IMR-90 (cell line): ENCODE measurements at regions not wholly inside any gene's neighbourhood (a gene's known extent, or its start where the extent isn't known, plus 50 kb on each side); places are given as distances from the start of the nearest gene placed in this dataset.

Source experiments
- ATAC-seq: fragments of 200-7000 bp; cut with Tn5 transposase; 2 replicates; pipeline ENCODE4 v1.9.1; 2020; ENCODE audit warnings: low read depth, mild to moderate bottlenecking, moderate library complexity
- BruUV-seq: library from RNA; stranded (reverse); fragments of 400-500 nt; replicated peaks from 2 replicates; lab custom pipeline; 2021; lab: Mats Ljungman, UMichigan
- CTCF ChIA-PET: fragments of 300-600 bp; formaldehyde crosslinking; extraction: SDS; loops from one replicate; lab custom pipeline; 2021; ENCODE audit warnings: antibody characterized with exemption; lab: Yijun Ruan, JAX
- POLR2A ChIA-PET: fragments of 300-600 bp; sonication (Branson Sonifier 250); formaldehyde crosslinking; loops from one replicate; lab custom pipeline; 2022; ENCODE audit warnings: antibody characterized with exemption; ENCODE audit not compliant: unreplicated experiment; lab: Charles Lee
- DNase-seq: peaks from one replicate; pipeline ENCODE4 v3.0.0; 2013
- H2AFZ ChIP-seq: replicated peaks from 2 replicates; pipeline ENCODE3; 2013; ENCODE audit warnings: low read length, mild to moderate bottlenecking; ENCODE audit not compliant: poor library complexity
- H2AK5ac ChIP-seq: 2 replicates; pipeline ENCODE4 v1.6.1; 2013; ENCODE audit warnings: low read depth, low read length, inconsistent platforms
- H2AK9ac ChIP-seq: replicated peaks from 2 replicates; pipeline ENCODE3; 2013; ENCODE audit warnings: mild to moderate bottlenecking, low read depth, low read length, moderate library complexity; ENCODE audit not compliant: poor library complexity
- H2BK120ac ChIP-seq: 2 replicates; pipeline ENCODE4 v1.6.1; 2013; ENCODE audit warnings: low read depth, low read length, inconsistent platforms
- H2BK15ac ChIP-seq: 3 replicates; pipeline ENCODE4 v1.6.1; 2013; ENCODE audit warnings: low read depth, low read length, inconsistent platforms
- H2BK20ac ChIP-seq: 2 replicates; pipeline ENCODE4 v1.6.1; 2013; ENCODE audit warnings: low read depth, mild to moderate bottlenecking, inconsistent platforms, low read length, moderate library complexity
- H2BK5ac ChIP-seq: 2 replicates; pipeline ENCODE4 v1.6.1; 2013; ENCODE audit warnings: mild to moderate bottlenecking, low read depth, low read length, inconsistent platforms; ENCODE audit not compliant: poor library complexity, severe bottlenecking
- H3K14ac ChIP-seq: replicated peaks from 2 replicates; pipeline ENCODE4 v1.6.1; 2013; ENCODE audit warnings: low read depth, low read length, inconsistent platforms
- H3K18ac ChIP-seq: 2 replicates; pipeline ENCODE4 v1.6.1; 2013; ENCODE audit warnings: low read depth, low read length, control low read depth
- H3K23ac ChIP-seq: 2 replicates; pipeline ENCODE4 v1.6.1; 2013; ENCODE audit warnings: low read depth, low read length, inconsistent platforms
- H3K27ac ChIP-seq: 2 replicates; pipeline ENCODE4 v1.5.1; 2013; ENCODE audit warnings: mild to moderate bottlenecking, control low read depth, low read length; ENCODE audit not compliant: insufficient read depth
- H3K27me3 ChIP-seq: 2 replicates; pipeline ENCODE4 v1.6.1; 2013; ENCODE audit warnings: low read length; ENCODE audit not compliant: control insufficient read depth, insufficient read depth
- H3K36me3 ChIP-seq: 2 replicates; pipeline ENCODE4 v1.6.1; 2013; ENCODE audit warnings: low read length, mixed read lengths; ENCODE audit not compliant: control insufficient read depth, insufficient read depth
- H3K4ac ChIP-seq: 2 replicates; pipeline ENCODE4 v1.6.1; 2013; ENCODE audit warnings: low read depth, low read length, inconsistent platforms
- H3K4me1 ChIP-seq: 2 replicates; pipeline ENCODE4 v1.6.1; 2013; ENCODE audit warnings: low read length, mixed read lengths; ENCODE audit not compliant: control insufficient read depth, insufficient read depth
- H3K4me2 ChIP-seq: 2 replicates; pipeline ENCODE4 v1.6.1; 2013; ENCODE audit warnings: low read depth, mild to moderate bottlenecking, control low read depth, low read length, moderate library complexity
- H3K4me3 ChIP-seq: 2 replicates; pipeline ENCODE4 v1.5.1; 2013; ENCODE audit warnings: low read depth, mild to moderate bottlenecking, control low read depth, low read length, moderate library complexity; ENCODE audit not compliant: insufficient read depth
- H3K56ac ChIP-seq: 2 replicates; pipeline ENCODE4 v1.6.1; 2013; ENCODE audit warnings: low read length, inconsistent platforms; ENCODE audit not compliant: insufficient read depth; ENCODE audit errors: extremely low read depth
- H3K79me1 ChIP-seq, 2 experiments: 2 replicates each; pipeline ENCODE4 v1.6.1; 2013; ENCODE audit warnings: low read length in 2 of 2, inconsistent platforms in 1 of 2, low read depth in 1 of 2
- H3K9ac ChIP-seq: 2 replicates; pipeline ENCODE4 v1.6.1; 2013; ENCODE audit warnings: low read depth, low read length, control low read depth
- H3K9me1 ChIP-seq: 2 replicates; pipeline ENCODE4 v1.6.1; 2013; ENCODE audit warnings: low read length, inconsistent platforms; ENCODE audit not compliant: insufficient read depth
- H3K9me3 ChIP-seq: 2 replicates; pipeline ENCODE4 v1.6.1; 2013; ENCODE audit warnings: low read length; ENCODE audit not compliant: control insufficient read depth, insufficient read depth
- H4K20me1 ChIP-seq: 2 replicates; pipeline ENCODE4 v1.6.1; 2013; ENCODE audit warnings: low read length, inconsistent platforms; ENCODE audit not compliant: insufficient read depth
- H4K5ac ChIP-seq: 2 replicates; pipeline ENCODE4 v1.6.1; 2013; ENCODE audit warnings: mild to moderate bottlenecking, low read depth, low read length, control low read depth
- H4K8ac ChIP-seq, 2 experiments: 2 replicates each; pipeline ENCODE4 v1.6.1; 2013; ENCODE audit warnings: low read depth in 2 of 2, low read length in 2 of 2, control low read depth in 1 of 2, inconsistent platforms in 1 of 2
- H4K91ac ChIP-seq: 2 replicates; pipeline ENCODE4 v1.6.1; 2013; ENCODE audit warnings: low read depth, low read length, inconsistent platforms; ENCODE audit not compliant: insufficient read depth
- BHLHE40 ChIP-seq: fragments of 150-350 bp; IDR thresholded peaks from 2 replicates; pipeline ENCODE4 v1.6.1; 2016; ENCODE audit warnings: mild to moderate bottlenecking, low read depth, low read length
- NFE2L2 ChIP-seq: fragments of 150-350 bp; IDR thresholded peaks from 2 replicates; pipeline ENCODE4 v1.6.1; 2016; ENCODE audit warnings: low read depth, mild to moderate bottlenecking, low read length
- RAD21 ChIP-seq: IDR thresholded peaks from 2 replicates; pipeline ENCODE4 v1.6.1; 2012; ENCODE audit warnings: low read length, improper control_type of control experiment
- WGBS, 2 experiments: methylation state at CpG; one replicate each; pipeline versions ENCODE4 v1.1.5 to v1.1.7; 2013; ENCODE audit warnings: missing lambda C conversion rate in 2 of 2; ENCODE audit not compliant: insufficient read length in 1 of 2; ENCODE audit errors: extremely low coverage in 2 of 2; 5-methylcytosine and 5-hydroxymethylcytosine counted together
- dilution Hi-C: fragments of 300-500 bp; cut with HindIII; formaldehyde crosslinking; loops from one replicate; pipeline ENCODE4 v1.14.3; 2018; ENCODE audit warnings: low sequenced_read_pairs; ENCODE audit not compliant: unreplicated experiment
- in situ Hi-C: fragments of 300-500 bp; cut with MboI; formaldehyde crosslinking; loops from 3 replicates; pipeline ENCODE4 v1.14.3; 2019; ENCODE audit warnings: low sequenced_read_pairs, inconsistent platforms, mixed read lengths
- intact Hi-C: fragments of 100-400 bp; cut with micrococcal nuclease; formaldehyde crosslinking; loops from 2 replicates; pipeline ENCODE4 v1.10.0; 2022
- TF ChIP-seq, protein P1 (sequence below): conservative IDR thresholded peaks from 2 replicates; pipeline ENCODE4 v1.5.1; 2012; ENCODE audit warnings: mild to moderate bottlenecking, low read depth, low read length, improper control_type of control experiment

DNA sequence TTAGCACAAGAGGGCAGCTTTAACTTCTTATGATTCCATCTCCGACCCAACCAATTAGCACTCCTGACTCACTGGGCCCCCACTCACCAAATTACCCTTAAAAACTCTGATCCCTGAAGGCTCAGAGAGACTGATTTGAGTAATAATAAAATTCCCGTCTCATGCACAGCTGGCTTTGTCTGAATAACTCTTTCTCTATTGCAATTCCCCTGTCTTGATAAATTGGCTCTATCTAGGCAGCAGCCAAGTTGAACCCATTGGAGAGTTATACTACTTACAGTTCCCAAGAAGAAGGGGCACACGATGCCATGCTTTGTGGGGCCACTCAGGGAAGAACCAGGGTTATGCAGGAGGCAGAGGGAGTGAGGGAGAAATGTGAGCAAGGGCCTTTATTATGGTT lies 632.8 kb downstream of the TSN start:
- H4K91ac ChIP-seq: no peak overlapping the region
- H3K23ac ChIP-seq: no peak overlapping the region
- H4K5ac ChIP-seq: no peak overlapping the region
- intact Hi-C loops: no loop called here
- no peak overlapping the region for H3K4me2 ChIP-seq
- H2AK5ac ChIP-seq: no peak overlapping the region
- no peaks in the 10 kb centered on the region for H3K36me3 ChIP-seq
- H3K4me3 ChIP-seq: no peak overlapping the region
- CTCF ChIA-PET: no interaction called here
- dilution Hi-C loops: no loop called here
- H2BK5ac ChIP-seq: no peak overlapping the region
- no peak overlapping the region for H4K8ac ChIP-seq
- peaks cover 6% of the 10 kb centered on the region for H3K9me3 ChIP-seq
- no peak overlapping the region for H3K9ac ChIP-seq
- no peak for ATAC-seq
- no peak overlapping the region for H2AK9ac ChIP-seq
- no peak overlapping the region for H3K14ac ChIP-seq
- H3K27me3 ChIP-seq: no peaks in the 10 kb centered on the region
- H4K20me1 ChIP-seq: no peaks in the 10 kb centered on the region
- WGBS, 2 experiments: 0% methylated on average over 1 of the region's 3 CpGs; no CpG with 5 or more reads in 1 of the 2 experiments
- POLR2A ChIA-PET: no interaction called here
- DNase-seq: no peak
- H2BK20ac ChIP-seq: no peak overlapping the region
- H3K27ac ChIP-seq: no peak overlapping the region
- no peak overlapping the region for H2AFZ ChIP-seq
- no peaks in the 10 kb centered on the region for H3K9me1 ChIP-seq
- in situ Hi-C loops: no loop called here
- no TSS peak for BruUV-seq
- H3K4me1 ChIP-seq: no peaks in the 10 kb centered on the region
- H2BK15ac ChIP-seq: no peak overlapping the region
- TF ChIP-seq, protein P1, sequence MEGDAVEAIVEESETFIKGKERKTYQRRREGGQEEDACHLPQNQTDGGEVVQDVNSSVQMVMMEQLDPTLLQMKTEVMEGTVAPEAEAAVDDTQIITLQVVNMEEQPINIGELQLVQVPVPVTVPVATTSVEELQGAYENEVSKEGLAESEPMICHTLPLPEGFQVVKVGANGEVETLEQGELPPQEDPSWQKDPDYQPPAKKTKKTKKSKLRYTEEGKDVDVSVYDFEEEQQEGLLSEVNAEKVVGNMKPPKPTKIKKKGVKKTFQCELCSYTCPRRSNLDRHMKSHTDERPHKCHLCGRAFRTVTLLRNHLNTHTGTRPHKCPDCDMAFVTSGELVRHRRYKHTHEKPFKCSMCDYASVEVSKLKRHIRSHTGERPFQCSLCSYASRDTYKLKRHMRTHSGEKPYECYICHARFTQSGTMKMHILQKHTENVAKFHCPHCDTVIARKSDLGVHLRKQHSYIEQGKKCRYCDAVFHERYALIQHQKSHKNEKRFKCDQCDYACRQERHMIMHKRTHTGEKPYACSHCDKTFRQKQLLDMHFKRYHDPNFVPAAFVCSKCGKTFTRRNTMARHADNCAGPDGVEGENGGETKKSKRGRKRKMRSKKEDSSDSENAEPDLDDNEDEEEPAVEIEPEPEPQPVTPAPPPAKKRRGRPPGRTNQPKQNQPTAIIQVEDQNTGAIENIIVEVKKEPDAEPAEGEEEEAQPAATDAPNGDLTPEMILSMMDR: no peak
- TF ChIP-seq BHLHE40 (no peak), NFE2L2 (no peak), RAD21 (no peak)
- H3K56ac ChIP-seq: no peak overlapping the region
- no peak overlapping the region for H3K18ac ChIP-seq
- H2BK120ac ChIP-seq: no peak overlapping the region
- H3K79me1 ChIP-seq: no peaks in the 10 kb centered on the region
- no peak overlapping the region for H3K4ac ChIP-seq
